ENCODE measurements at regions not wholly inside any gene's neighbourhood (a gene's known extent, or its start where the extent isn't known, plus 50 kb on each side); places are given as distances from the start of the nearest gene placed in this dataset.

DNA sequence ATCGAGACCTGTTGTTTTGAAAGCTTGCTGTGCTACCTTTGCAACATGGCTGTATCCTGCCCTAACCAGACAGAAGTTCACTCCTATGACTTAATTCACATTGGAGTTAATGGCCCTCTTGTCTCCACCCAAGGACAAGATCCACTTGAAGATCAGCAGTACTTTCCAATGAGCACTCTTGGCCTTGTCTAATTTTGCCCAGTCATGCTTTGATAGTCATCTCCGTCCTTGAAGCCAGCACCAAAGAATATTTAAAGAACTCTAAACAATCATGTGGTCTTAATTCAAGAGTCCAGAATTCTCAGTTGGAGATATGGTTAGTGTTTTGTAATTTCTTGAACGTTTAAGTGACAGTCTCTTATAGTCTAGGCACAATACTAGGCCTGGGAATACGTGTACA is 775.6 kb upstream of the EEF2KMT start:
- no peak for TF ChIP-seq POLR2AphosphoS5 (IDR thresholded peaks at IDR 0.05; ENCODE audit: low read depth, low read length)
- TF ChIP-seq TAF1 (IDR thresholded peaks at IDR 0.05; ENCODE audit: borderline replicate concordance, insufficient read depth, low read length), result no peak
